ENCODE measurements at regions not wholly inside any gene's neighbourhood (a gene's known extent, or its start where the extent isn't known, plus 50 kb on each side); places are given as distances from the start of the nearest gene placed in this dataset.

DNA sequence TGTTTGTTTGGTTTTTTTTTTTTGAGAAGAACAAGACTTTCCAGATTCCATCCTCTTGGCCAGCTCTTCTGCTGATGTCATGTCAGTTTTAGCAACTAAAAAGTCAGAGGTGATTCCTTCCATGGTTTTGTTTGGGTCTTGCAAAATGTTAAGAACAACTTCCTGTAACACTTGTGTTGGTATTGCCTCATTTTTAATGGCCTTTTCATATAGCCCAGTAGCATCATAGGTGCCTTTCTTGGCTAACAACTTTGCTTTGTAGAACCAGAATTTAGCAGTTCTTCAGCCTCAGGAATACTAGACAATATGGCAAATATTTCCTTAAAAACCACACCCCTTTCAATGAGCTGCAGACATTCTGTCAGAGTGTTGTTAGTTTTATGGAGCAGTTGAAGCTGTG, 99.5 kb upstream of the SIRPG start:
- Histone ChIP-seq H3K27me3 (ENCODE audit: control insufficient read depth, extremely low read depth, insufficient read depth, low read length) (no peaks in the 10 kb centered on the region), H3K9ac (ENCODE audit: control insufficient read depth, extremely low read depth, insufficient read depth, low read length) (no peak overlapping the region), H3K27ac (ENCODE audit: control insufficient read depth, insufficient read depth, low read length) (no peak overlapping the region), H3K9me1 (ENCODE audit: control insufficient read depth, extremely low read depth, insufficient read depth, low read length) (no peaks in the 10 kb centered on the region), H2AFZ (ENCODE audit: control insufficient read depth, low read length) (no peak overlapping the region), H4K20me1 (ENCODE audit: control insufficient read depth, extremely low read depth, insufficient read depth, low read length) (no peaks in the 10 kb centered on the region), H3K79me2 (ENCODE audit: control insufficient read depth, insufficient read depth, low read length) (no peaks in the 10 kb centered on the region), H3K36me3 (ENCODE audit: control insufficient read depth in 2 of 2, extremely low read depth in 1 of 2, insufficient read depth in 2 of 2, low read length in 2 of 2) (no peaks in the 10 kb centered on the region), H3K4me2 (ENCODE audit: control insufficient read depth, extremely low read depth, insufficient read depth, low read depth, low read length) (no peak overlapping the region), H3K9me3 (ENCODE audit: control insufficient read depth, low read depth, low read length) (no peaks in the 10 kb centered on the region), H3K4me3 (ENCODE audit: control insufficient read depth in 2 of 3, extremely low read depth in 1 of 3, insufficient read depth in 2 of 3, low read depth in 1 of 3, low read length in 3 of 3) (no peak overlapping the region), H3K4me1 (ENCODE audit: control insufficient read depth, extremely low read depth, insufficient read depth, low read length) (peaks cover 12% of the 10 kb centered on the region)
- DNase-seq (ENCODE audit: low read depth, low spot score) (no peak), FAIRE-seq (no peak)
- TF ChIP-seq EZH2 (IDR thresholded peaks at IDR 0.05; ENCODE audit: low read length), result no peak
- TF ChIP-seq, protein P1, sequence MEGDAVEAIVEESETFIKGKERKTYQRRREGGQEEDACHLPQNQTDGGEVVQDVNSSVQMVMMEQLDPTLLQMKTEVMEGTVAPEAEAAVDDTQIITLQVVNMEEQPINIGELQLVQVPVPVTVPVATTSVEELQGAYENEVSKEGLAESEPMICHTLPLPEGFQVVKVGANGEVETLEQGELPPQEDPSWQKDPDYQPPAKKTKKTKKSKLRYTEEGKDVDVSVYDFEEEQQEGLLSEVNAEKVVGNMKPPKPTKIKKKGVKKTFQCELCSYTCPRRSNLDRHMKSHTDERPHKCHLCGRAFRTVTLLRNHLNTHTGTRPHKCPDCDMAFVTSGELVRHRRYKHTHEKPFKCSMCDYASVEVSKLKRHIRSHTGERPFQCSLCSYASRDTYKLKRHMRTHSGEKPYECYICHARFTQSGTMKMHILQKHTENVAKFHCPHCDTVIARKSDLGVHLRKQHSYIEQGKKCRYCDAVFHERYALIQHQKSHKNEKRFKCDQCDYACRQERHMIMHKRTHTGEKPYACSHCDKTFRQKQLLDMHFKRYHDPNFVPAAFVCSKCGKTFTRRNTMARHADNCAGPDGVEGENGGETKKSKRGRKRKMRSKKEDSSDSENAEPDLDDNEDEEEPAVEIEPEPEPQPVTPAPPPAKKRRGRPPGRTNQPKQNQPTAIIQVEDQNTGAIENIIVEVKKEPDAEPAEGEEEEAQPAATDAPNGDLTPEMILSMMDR (optimal IDR thresholded peaks at IDR 0.05 in 1 of 3, IDR thresholded peaks at IDR 0.05 in 1 of 3, conservative IDR thresholded peaks at IDR 0.05 in 1 of 3; ENCODE audit: extremely low read depth in 1 of 3, insufficient read depth in 2 of 3, low read length in 3 of 3), result no peak
- dilution Hi-C loops (cut with MboI; ENCODE audit: extremely low pct_ligation_motif_present, low sequenced_read_pairs), result no loop called here

DNA sequence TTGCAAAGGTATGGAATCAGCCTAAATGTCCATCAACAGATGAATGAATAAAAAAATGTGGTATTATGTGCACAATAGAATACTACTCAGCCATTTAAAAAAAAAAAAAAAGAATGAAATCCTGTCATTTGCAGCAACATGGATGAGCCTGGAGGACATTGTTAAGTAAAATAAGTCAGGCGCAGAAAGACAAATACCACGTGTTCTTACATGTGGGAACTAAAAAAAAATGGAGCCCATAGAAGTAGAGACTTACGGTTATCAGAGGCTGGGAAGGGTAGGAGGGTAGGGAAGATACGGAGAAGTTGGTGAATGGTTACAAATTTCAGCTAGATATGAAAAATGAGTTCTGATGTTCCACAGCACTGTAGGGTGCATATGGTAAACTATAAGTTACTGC, 97.2 kb upstream of the SIRPG start:
- H3K27ac ChIP-seq (ENCODE audit: control insufficient read depth, insufficient read depth, low read length), result no peak overlapping the region
- dilution Hi-C loops (cut with MboI; ENCODE audit: extremely low pct_ligation_motif_present, low sequenced_read_pairs), result no loop called here
- no peak overlapping the region for H3K4me2 ChIP-seq (ENCODE audit: control insufficient read depth, extremely low read depth, insufficient read depth, low read depth, low read length)
- H3K4me3 ChIP-seq (ENCODE audit: control insufficient read depth in 2 of 3, extremely low read depth in 1 of 3, insufficient read depth in 2 of 3, low read depth in 1 of 3, low read length in 3 of 3), result no peak overlapping the region
- no peaks in the 10 kb centered on the region for H3K27me3 ChIP-seq (ENCODE audit: control insufficient read depth, extremely low read depth, insufficient read depth, low read length)
- FAIRE-seq (no peak), DNase-seq (ENCODE audit: low read depth, low spot score) (no peak)
- no peak for TF ChIP-seq EZH2 (IDR thresholded peaks at IDR 0.05; ENCODE audit: low read length)
- TF ChIP-seq, protein P1 (optimal IDR thresholded peaks at IDR 0.05 in 1 of 3, IDR thresholded peaks at IDR 0.05 in 1 of 3, conservative IDR thresholded peaks at IDR 0.05 in 1 of 3; ENCODE audit: extremely low read depth in 1 of 3, insufficient read depth in 2 of 3, low read length in 3 of 3), result no peak
- no peaks in the 10 kb centered on the region for H3K4me1 ChIP-seq (ENCODE audit: control insufficient read depth, extremely low read depth, insufficient read depth, low read length)
- H3K36me3 ChIP-seq (ENCODE audit: control insufficient read depth in 2 of 2, extremely low read depth in 1 of 2, insufficient read depth in 2 of 2, low read length in 2 of 2), result no peaks in the 10 kb centered on the region
- no peaks in the 10 kb centered on the region for H3K79me2 ChIP-seq (ENCODE audit: control insufficient read depth, insufficient read depth, low read length)
- H4K20me1 ChIP-seq (ENCODE audit: control insufficient read depth, extremely low read depth, insufficient read depth, low read length), result no peaks in the 10 kb centered on the region
- no peak overlapping the region for H3K9ac ChIP-seq (ENCODE audit: control insufficient read depth, extremely low read depth, insufficient read depth, low read length)
- no peaks in the 10 kb centered on the region for H3K9me3 ChIP-seq (ENCODE audit: control insufficient read depth, low read depth, low read length)
- no peaks in the 10 kb centered on the region for H3K9me1 ChIP-seq (ENCODE audit: control insufficient read depth, extremely low read depth, insufficient read depth, low read length)
- no peak overlapping the region for H2AFZ ChIP-seq (ENCODE audit: control insufficient read depth, low read length)
